ENCODE measurements at regions not wholly inside any gene's neighbourhood (a gene's known extent, or its start where the extent isn't known, plus 50 kb on each side); places are given as distances from the start of the nearest gene placed in this dataset.

DNA sequence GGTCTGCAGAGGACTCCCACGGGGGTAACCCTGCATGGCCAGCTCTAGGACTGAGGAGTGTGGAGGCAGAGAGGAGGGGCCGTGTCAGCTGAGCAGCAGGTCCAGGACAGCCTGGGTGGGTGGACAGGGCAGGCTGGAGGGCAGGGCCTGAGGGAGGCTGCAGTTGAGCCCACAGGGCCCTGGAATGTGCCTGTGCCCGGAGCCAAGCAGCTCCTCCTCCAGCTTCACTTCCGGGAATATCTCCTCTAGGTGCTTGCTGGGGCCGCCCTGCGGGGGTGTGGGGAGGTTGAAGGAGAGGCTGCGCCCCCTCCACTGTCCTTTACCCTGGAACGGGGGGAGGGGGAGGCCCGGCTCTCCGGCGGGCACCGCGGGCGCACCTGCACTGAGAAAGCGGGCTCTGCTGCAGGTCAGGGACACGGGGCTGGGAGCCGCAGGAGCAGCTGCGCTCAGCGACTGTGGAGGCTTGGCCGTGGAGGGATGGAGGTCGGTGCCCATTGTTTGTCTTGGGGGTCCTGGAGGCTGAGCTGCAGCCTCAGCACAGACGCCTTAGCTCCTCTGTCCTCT is 1293.2 kb downstream of the BRD1 start:
- H3K9me3 ChIP-seq, result no peaks in the 10 kb centered on the region
- no peak for DNase-seq
- ATAC-seq, result no peak
- no peaks in the 10 kb centered on the region for H3K4me1 ChIP-seq
- no peak overlapping the region for H3K27ac ChIP-seq
- H3K27me3 ChIP-seq, result peaks cover 0 to 58% (median 4%) of the 10 kb centered on the region in 9 donors
- intact Hi-C loops (cut with DNase I), result no loop called here
- WGBS, 4 donors, result 71 to 79% (median 76%) methylated on average over 15 to 22 of the region's 22 CpGs
- TF ChIP-seq POLR2A (IDR thresholded peaks at IDR 0.05) (no peak), CTCF (IDR thresholded peaks at IDR 0.05) (no peak)
- H3K36me3 ChIP-seq, result no peaks in the 10 kb centered on the region
- H3K4me3 ChIP-seq, result no peak overlapping the region

GRCh38 chr22:48532986-48533385 is 1294.7 kb downstream of the BRD1 start:
- H3K36me3 ChIP-seq, result no peaks in the 10 kb centered on the region
- intact Hi-C loops (cut with DNase I), result no loop called here
- H3K27ac ChIP-seq, result no peak overlapping the region
- DNase-seq (no peak), ATAC-seq (no peak)
- no peaks in the 10 kb centered on the region for H3K4me1 ChIP-seq
- H3K4me3 ChIP-seq, result no peak overlapping the region
- WGBS, 4 donors, result 79 to 85% (median 82%) methylated on average over 9 to 12 of the region's 12 CpGs
- no peaks in the 10 kb centered on the region for H3K9me3 ChIP-seq
- peaks cover 0 to 60% (median 6%) of the 10 kb centered on the region in 9 donors for H3K27me3 ChIP-seq
- TF ChIP-seq CTCF (IDR thresholded peaks at IDR 0.05) (no peak), POLR2A (IDR thresholded peaks at IDR 0.05) (no peak)

- WGBS, 4 donors, result 50 to 68% (median 59%) methylated on average over 13 to 20 of the region's 20 CpGs
- Histone ChIP-seq H3K4me1 (no peaks in the 10 kb centered on the region), H3K27me3 (peaks cover 0 to 53% (median 4%) of the 10 kb centered on the region in 9 donors), H3K27ac (no peak overlapping the region), H3K36me3 (no peaks in the 10 kb centered on the region), H3K9me3 (no peaks in the 10 kb centered on the region), H3K4me3 (no peak overlapping the region)
- ATAC-seq (no peak), DNase-seq (no peak)
- TF ChIP-seq CTCF (IDR thresholded peaks at IDR 0.05) (no peak), POLR2A (IDR thresholded peaks at IDR 0.05) (no peak)
- intact Hi-C loops (cut with DNase I), result no loop called here
Observed at GRCh38 chr22:48531761-48532435, 1295.8 kb downstream of the BRD1 start.

- TF ChIP-seq POLR2A (IDR thresholded peaks at IDR 0.05) (no peak), CTCF (IDR thresholded peaks at IDR 0.05) (no peak)
- Histone ChIP-seq H3K36me3 (no peaks in the 10 kb centered on the region), H3K4me1 (no peaks in the 10 kb centered on the region), H3K4me3 (no peak overlapping the region), H3K9me3 (no peaks in the 10 kb centered on the region), H3K27me3 (peaks cover 0 to 53% (median 4%) of the 10 kb centered on the region in 9 donors), H3K27ac (no peak overlapping the region)
- ATAC-seq (no peak), DNase-seq (no peak)
- intact Hi-C loops (cut with DNase I), result no loop called here
- 68 to 87% (median 70%) methylated on average over 2 to 11 of the region's 11 CpGs for WGBS, 4 donors
Observed at GRCh38 chr22:48531108-48531507, 1296.6 kb downstream of the BRD1 start.

Measured in heart left ventricle (tissue), 16 donors.